ENCODE measurements at regions not wholly inside any gene's neighbourhood (a gene's known extent, or its start where the extent isn't known, plus 50 kb on each side); places are given as distances from the start of the nearest gene placed in this dataset.
"Not testable (repeated sequence)": the region's sequence is repeated elsewhere in the genome, so short reads cannot be mapped to it uniquely, and the experiment has no call there.

DNA sequence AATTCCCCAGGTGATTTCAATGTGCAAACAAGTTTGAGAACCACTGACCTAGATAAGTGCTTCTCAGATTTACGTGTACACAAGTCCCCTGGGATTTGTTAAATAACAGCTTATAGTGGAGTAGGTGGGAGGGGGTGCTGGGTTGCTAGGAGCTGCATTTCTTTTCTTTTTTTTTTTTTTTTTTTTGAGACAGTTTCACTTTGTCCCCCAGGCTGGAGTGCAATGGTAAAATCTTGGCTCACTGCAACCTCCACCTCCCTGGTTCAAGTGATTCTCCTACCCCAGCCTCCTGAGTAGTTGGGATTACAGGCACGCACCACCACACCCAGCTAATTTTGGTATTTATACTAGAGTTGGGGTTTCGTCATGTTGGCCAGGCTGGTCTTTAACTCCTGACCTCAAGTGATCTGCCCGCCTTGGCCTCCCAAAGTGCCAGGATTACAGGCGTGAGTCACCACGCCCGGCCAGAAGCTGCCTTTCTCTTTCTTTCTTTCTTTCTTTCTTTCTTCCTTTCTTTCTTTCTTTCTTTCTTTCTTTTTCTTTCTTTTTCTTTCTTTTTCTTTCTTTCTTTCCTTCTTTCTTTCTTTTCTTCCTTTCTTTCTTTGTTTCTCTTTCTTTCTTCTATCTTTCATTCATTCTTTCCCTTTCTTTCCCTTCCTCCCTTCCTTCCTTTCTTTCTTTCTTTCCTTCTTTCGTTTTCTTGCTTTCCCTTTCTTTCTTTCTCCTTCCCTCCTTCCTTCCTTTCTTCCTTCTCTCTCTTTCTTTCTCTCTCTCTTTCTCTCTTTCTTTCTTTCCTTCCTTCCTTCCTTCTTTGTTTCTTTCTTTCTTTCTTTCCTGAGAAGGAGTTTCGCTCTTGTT is 78.3 kb downstream of the LHX2 start:
- not testable (repeated sequence) for TF ChIP-seq TP53 (CRISPR knock-in tag; IDR thresholded peaks at IDR 0.05); TCF7 (CRISPR knock-in tag; IDR thresholded peaks at IDR 0.05; ENCODE audit: low read depth); ESRRA (CRISPR knock-in tag; IDR thresholded peaks at IDR 0.05; ENCODE audit: borderline replicate concordance); FOXK1 (CRISPR knock-in tag; IDR thresholded peaks at IDR 0.05); IRF2 (CRISPR knock-in tag; IDR thresholded peaks at IDR 0.05; ENCODE audit: borderline replicate concordance, low read depth); TEAD4 (CRISPR knock-in tag; IDR thresholded peaks at IDR 0.05); JUN (CRISPR knock-in tag; IDR thresholded peaks at IDR 0.05); ZNF263 (CRISPR knock-in tag; IDR thresholded peaks at IDR 0.05; ENCODE audit: low read depth); FOXJ3 (CRISPR knock-in tag; IDR thresholded peaks at IDR 0.05; ENCODE audit: borderline replicate concordance)
- TF ChIP-seq, protein P1, sequence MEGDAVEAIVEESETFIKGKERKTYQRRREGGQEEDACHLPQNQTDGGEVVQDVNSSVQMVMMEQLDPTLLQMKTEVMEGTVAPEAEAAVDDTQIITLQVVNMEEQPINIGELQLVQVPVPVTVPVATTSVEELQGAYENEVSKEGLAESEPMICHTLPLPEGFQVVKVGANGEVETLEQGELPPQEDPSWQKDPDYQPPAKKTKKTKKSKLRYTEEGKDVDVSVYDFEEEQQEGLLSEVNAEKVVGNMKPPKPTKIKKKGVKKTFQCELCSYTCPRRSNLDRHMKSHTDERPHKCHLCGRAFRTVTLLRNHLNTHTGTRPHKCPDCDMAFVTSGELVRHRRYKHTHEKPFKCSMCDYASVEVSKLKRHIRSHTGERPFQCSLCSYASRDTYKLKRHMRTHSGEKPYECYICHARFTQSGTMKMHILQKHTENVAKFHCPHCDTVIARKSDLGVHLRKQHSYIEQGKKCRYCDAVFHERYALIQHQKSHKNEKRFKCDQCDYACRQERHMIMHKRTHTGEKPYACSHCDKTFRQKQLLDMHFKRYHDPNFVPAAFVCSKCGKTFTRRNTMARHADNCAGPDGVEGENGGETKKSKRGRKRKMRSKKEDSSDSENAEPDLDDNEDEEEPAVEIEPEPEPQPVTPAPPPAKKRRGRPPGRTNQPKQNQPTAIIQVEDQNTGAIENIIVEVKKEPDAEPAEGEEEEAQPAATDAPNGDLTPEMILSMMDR (IDR thresholded peaks at IDR 0.05): not testable (repeated sequence)
- TF ChIP-seq, protein P2, sequence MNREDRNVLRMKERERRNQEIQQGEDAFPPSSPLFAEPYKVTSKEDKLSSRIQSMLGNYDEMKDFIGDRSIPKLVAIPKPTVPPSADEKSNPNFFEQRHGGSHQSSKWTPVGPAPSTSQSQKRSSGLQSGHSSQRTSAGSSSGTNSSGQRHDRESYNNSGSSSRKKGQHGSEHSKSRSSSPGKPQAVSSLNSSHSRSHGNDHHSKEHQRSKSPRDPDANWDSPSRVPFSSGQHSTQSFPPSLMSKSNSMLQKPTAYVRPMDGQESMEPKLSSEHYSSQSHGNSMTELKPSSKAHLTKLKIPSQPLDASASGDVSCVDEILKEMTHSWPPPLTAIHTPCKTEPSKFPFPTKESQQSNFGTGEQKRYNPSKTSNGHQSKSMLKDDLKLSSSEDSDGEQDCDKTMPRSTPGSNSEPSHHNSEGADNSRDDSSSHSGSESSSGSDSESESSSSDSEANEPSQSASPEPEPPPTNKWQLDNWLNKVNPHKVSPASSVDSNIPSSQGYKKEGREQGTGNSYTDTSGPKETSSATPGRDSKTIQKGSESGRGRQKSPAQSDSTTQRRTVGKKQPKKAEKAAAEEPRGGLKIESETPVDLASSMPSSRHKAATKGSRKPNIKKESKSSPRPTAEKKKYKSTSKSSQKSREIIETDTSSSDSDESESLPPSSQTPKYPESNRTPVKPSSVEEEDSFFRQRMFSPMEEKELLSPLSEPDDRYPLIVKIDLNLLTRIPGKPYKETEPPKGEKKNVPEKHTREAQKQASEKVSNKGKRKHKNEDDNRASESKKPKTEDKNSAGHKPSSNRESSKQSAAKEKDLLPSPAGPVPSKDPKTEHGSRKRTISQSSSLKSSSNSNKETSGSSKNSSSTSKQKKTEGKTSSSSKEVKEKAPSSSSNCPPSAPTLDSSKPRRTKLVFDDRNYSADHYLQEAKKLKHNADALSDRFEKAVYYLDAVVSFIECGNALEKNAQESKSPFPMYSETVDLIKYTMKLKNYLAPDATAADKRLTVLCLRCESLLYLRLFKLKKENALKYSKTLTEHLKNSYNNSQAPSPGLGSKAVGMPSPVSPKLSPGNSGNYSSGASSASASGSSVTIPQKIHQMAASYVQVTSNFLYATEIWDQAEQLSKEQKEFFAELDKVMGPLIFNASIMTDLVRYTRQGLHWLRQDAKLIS (CRISPR knock-in tag; IDR thresholded peaks at IDR 0.05; ENCODE audit: borderline replicate concordance): not testable (repeated sequence)
- TF ChIP-seq, protein P3, sequence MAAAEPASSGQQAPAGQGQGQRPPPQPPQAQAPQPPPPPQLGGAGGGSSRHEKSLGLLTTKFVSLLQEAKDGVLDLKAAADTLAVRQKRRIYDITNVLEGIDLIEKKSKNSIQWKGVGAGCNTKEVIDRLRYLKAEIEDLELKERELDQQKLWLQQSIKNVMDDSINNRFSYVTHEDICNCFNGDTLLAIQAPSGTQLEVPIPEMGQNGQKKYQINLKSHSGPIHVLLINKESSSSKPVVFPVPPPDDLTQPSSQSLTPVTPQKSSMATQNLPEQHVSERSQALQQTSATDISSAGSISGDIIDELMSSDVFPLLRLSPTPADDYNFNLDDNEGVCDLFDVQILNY (CRISPR knock-in tag; IDR thresholded peaks at IDR 0.05): not testable (repeated sequence)
- TF ChIP-seq, protein P4, sequence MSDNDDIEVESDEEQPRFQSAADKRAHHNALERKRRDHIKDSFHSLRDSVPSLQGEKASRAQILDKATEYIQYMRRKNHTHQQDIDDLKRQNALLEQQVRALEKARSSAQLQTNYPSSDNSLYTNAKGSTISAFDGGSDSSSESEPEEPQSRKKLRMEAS (CRISPR knock-in tag; IDR thresholded peaks at IDR 0.05): not testable (repeated sequence)
